HFFc6 (cell line): ENCODE measurements at regions not wholly inside any gene's neighbourhood (a gene's known extent, or its start where the extent isn't known, plus 50 kb on each side); places are given as distances from the start of the nearest gene placed in this dataset.

Experiments used
- DNase-seq: peaks from one replicate; pipeline ENCODE4 v3.0.0-alpha.2; 2018
- H3K27ac Mint-ChIP-seq: 2 replicates; pipeline ENCODE4 v1.8.0; 2020; ENCODE audit warnings: mild to moderate bottlenecking, mixed read lengths
- H3K27me3 Mint-ChIP-seq: 2 replicates; pipeline ENCODE4 v1.8.0; 2021; ENCODE audit warnings: mild to moderate bottlenecking, moderate library complexity, mixed read lengths; ENCODE audit not compliant: insufficient read depth
- H3K36me3 Mint-ChIP-seq: 2 replicates; pipeline ENCODE4 v1.8.0; 2021; ENCODE audit warnings: low read depth, mixed read lengths
- H3K4me1 Mint-ChIP-seq: 2 replicates; pipeline ENCODE4 v1.8.0; 2020; ENCODE audit warnings: low read depth, mixed read lengths
- H3K4me3 Mint-ChIP-seq: 2 replicates; pipeline ENCODE4 v1.8.0; 2020; ENCODE audit warnings: mild to moderate bottlenecking, moderate library complexity, mixed read lengths
- H3K9me3 Mint-ChIP-seq: 2 replicates; pipeline ENCODE4 v1.8.0; 2020; ENCODE audit warnings: mild to moderate bottlenecking, mixed read lengths
- CTCF ChIP-seq: fragments of 200-600 bp; sonication (generic); IDR thresholded peaks from 2 replicates; pipeline ENCODE4 v1.5.0; 2021; ENCODE audit warnings: antibody characterized with exemption, mild to moderate bottlenecking

GRCh38 chr5:130975299-130975698 is 189.8 kb downstream of the HINT1 start:
- Mint-ChIP-seq H3K4me3 (no peak overlapping the region), H3K27me3 (no peaks in the 10 kb centered on the region; the same call in 1 of the 2 replicates), H3K27ac (no peak overlapping the region), H3K4me1 (no peaks in the 10 kb centered on the region), H3K9me3 (peaks cover 22% of the 10 kb centered on the region), H3K36me3 (no peaks in the 10 kb centered on the region)
- no peak for DNase-seq
- no peak for TF ChIP-seq CTCF

GRCh38 chr5:130974021-130974683 is 190.9 kb downstream of the HINT1 start:
- H3K4me1 Mint-ChIP-seq, result no peaks in the 10 kb centered on the region
- H3K27ac Mint-ChIP-seq, result no peak overlapping the region
- H3K4me3 Mint-ChIP-seq, result no peak overlapping the region
- peaks cover 27% of the 10 kb centered on the region for H3K9me3 Mint-ChIP-seq
- no peaks in the 10 kb centered on the region for H3K36me3 Mint-ChIP-seq
- no peak for DNase-seq
- TF ChIP-seq CTCF, result no peak
- no peaks in the 10 kb centered on the region for H3K27me3 Mint-ChIP-seq

- no peaks in the 10 kb centered on the region for H3K36me3 Mint-ChIP-seq
- DNase-seq, result no peak
- H3K4me3 Mint-ChIP-seq, result no peak overlapping the region
- H3K27ac Mint-ChIP-seq, result no peak overlapping the region
- TF ChIP-seq CTCF, result no peak
- H3K9me3 Mint-ChIP-seq, result peaks cover 61% of the 10 kb centered on the region
- no peaks in the 10 kb centered on the region for H3K4me1 Mint-ChIP-seq
- H3K27me3 Mint-ChIP-seq, result no peaks in the 10 kb centered on the region
Measured at GRCh38 chr5:130966990-130967525, 198.0 kb downstream of the HINT1 start.

DNA sequence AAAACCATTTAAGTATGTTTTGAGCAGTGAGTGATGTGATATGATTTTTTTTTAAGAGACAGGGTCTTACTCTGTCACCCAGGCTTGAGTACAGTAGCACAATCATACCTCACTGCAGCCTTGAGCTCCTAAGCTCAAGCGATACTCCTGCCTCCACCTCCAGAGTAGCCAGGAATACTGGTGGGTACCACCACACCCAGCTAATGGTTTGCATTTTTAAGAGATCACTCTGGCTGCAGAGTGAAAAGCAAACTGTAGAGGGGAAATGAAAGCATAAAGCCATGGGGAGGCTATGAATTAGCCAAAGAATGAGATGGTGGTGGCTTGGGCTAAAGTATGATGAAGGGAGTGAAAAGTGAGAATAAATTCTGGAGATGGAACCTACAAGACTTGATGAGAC is 199.1 kb downstream of the HINT1 start:
- H3K9me3 Mint-ChIP-seq, result peaks cover 58% of the 10 kb centered on the region
- no peaks in the 10 kb centered on the region for H3K36me3 Mint-ChIP-seq

GRCh38 chr5:130965360-130965759 is 199.7 kb downstream of the HINT1 start:
- TF ChIP-seq CTCF, result no peak
- H3K27ac Mint-ChIP-seq, result no peak overlapping the region
- no peak overlapping the region for H3K4me3 Mint-ChIP-seq
- H3K9me3 Mint-ChIP-seq, result peaks cover 61% of the 10 kb centered on the region
- no peaks in the 10 kb centered on the region for H3K27me3 Mint-ChIP-seq
- no peaks in the 10 kb centered on the region for H3K4me1 Mint-ChIP-seq
- no peaks in the 10 kb centered on the region for H3K36me3 Mint-ChIP-seq
- DNase-seq, result no peak

More for the DNA sequence above, 199.1 kb downstream of the HINT1 start:
- TF ChIP-seq CTCF, result no peak
- Mint-ChIP-seq H3K27ac (no peak overlapping the region), H3K4me3 (no peak overlapping the region), H3K4me1 (no peaks in the 10 kb centered on the region), H3K27me3 (no peaks in the 10 kb centered on the region)
- no peak for DNase-seq
